ENCODE measurements at regions not wholly inside any gene's neighbourhood (a gene's known extent, or its start where the extent isn't known, plus 50 kb on each side); places are given as distances from the start of the nearest gene placed in this dataset.

GRCh38 chr5:87640902-87641301, 228.2 kb upstream of the CCNH start:
- DNase-seq (ENCODE audit: low read depth, low spot score), result no peak
- ChIA-PET CTCF (no interaction called here), POLR2A (no interaction called here)
- no peak overlapping the region for H3K4me3 ChIP-seq (ENCODE audit: low read depth, low read length)
- no peak for TF ChIP-seq CTCF (IDR thresholded peaks at IDR 0.05; ENCODE audit: insufficient read depth, low read length, missing control alignments)

GRCh38 chr5:87627363-87627762, 214.6 kb upstream of the CCNH start:
- POLR2A ChIA-PET, result no interaction called here
- no peak for DNase-seq (ENCODE audit: low read depth, low spot score)
- TF ChIP-seq CTCF (IDR thresholded peaks at IDR 0.05; ENCODE audit: insufficient read depth, low read length, missing control alignments), result no peak
- H3K4me3 ChIP-seq (ENCODE audit: low read depth, low read length), result no peak overlapping the region
- CTCF ChIA-PET, result no interaction called here

- no peak for DNase-seq (ENCODE audit: low read depth, low spot score)
- CTCF ChIA-PET, result no interaction called here
- H3K4me3 ChIP-seq (ENCODE audit: low read depth, low read length), result no peak overlapping the region
- POLR2A ChIA-PET, result no interaction called here
- TF ChIP-seq CTCF (IDR thresholded peaks at IDR 0.05; ENCODE audit: insufficient read depth, low read length, missing control alignments), result no peak
These were observed 195.7 kb upstream of the CCNH start for GRCh38 chr5:87608385-87608784.

GRCh38 chr5:87605663-87606062, 192.9 kb upstream of the CCNH start:
- CTCF ChIA-PET, result no interaction called here
- POLR2A ChIA-PET, result no interaction called here

GRCh38 chr5:87599778-87600177, 187.0 kb upstream of the CCNH start:
- ChIA-PET CTCF (no interaction called here), POLR2A (no interaction called here)
- no peak for DNase-seq (ENCODE audit: low read depth, low spot score)
- TF ChIP-seq CTCF (IDR thresholded peaks at IDR 0.05; ENCODE audit: insufficient read depth, low read length, missing control alignments), result no peak
- H3K4me3 ChIP-seq (ENCODE audit: low read depth, low read length), result no peak overlapping the region

More at GRCh38 chr5:87605663-87606062, 192.9 kb upstream of the CCNH start:
- no peak for TF ChIP-seq CTCF (IDR thresholded peaks at IDR 0.05; ENCODE audit: insufficient read depth, low read length, missing control alignments)
- no peak overlapping the region for H3K4me3 ChIP-seq (ENCODE audit: low read depth, low read length)
- no peak for DNase-seq (ENCODE audit: low read depth, low spot score)

GRCh38 chr5:87598460-87598859, 185.7 kb upstream of the CCNH start:
- DNase-seq (ENCODE audit: low read depth, low spot score), result no peak
- H3K4me3 ChIP-seq (ENCODE audit: low read depth, low read length), result no peak overlapping the region
- ChIA-PET POLR2A (no interaction called here), CTCF (no interaction called here)
- TF ChIP-seq CTCF (IDR thresholded peaks at IDR 0.05; ENCODE audit: insufficient read depth, low read length, missing control alignments), result no peak
